IMR-90 (cell line): ENCODE measurements at regions not wholly inside any gene's neighbourhood (a gene's known extent, or its start where the extent isn't known, plus 50 kb on each side); places are given as distances from the start of the nearest gene placed in this dataset.

Experiments
- ATAC-seq: fragments of 200-7000 bp; cut with Tn5 transposase; 2 replicates; pipeline ENCODE4 v1.9.1; 2020; ENCODE audit warnings: low read depth, mild to moderate bottlenecking, moderate library complexity
- BruUV-seq: library from RNA; stranded (reverse); fragments of 400-500 nt; replicated peaks from 2 replicates; lab custom pipeline; 2021; lab: Mats Ljungman, UMichigan
- CTCF ChIA-PET: fragments of 300-600 bp; formaldehyde crosslinking; extraction: SDS; loops from one replicate; lab custom pipeline; 2021; ENCODE audit warnings: antibody characterized with exemption; lab: Yijun Ruan, JAX
- POLR2A ChIA-PET: fragments of 300-600 bp; sonication (Branson Sonifier 250); formaldehyde crosslinking; loops from one replicate; lab custom pipeline; 2022; ENCODE audit warnings: antibody characterized with exemption; ENCODE audit not compliant: unreplicated experiment; lab: Charles Lee
- DNase-seq: peaks from one replicate; pipeline ENCODE4 v3.0.0; 2013
- H2AFZ ChIP-seq: replicated peaks from 2 replicates; pipeline ENCODE3; 2013; ENCODE audit warnings: low read length, mild to moderate bottlenecking; ENCODE audit not compliant: poor library complexity
- H2AK5ac ChIP-seq: 2 replicates; pipeline ENCODE4 v1.6.1; 2013; ENCODE audit warnings: low read depth, low read length, inconsistent platforms
- H2AK9ac ChIP-seq: replicated peaks from 2 replicates; pipeline ENCODE3; 2013; ENCODE audit warnings: mild to moderate bottlenecking, low read depth, low read length, moderate library complexity; ENCODE audit not compliant: poor library complexity
- H2BK120ac ChIP-seq: 2 replicates; pipeline ENCODE4 v1.6.1; 2013; ENCODE audit warnings: low read depth, low read length, inconsistent platforms
- H2BK15ac ChIP-seq: 3 replicates; pipeline ENCODE4 v1.6.1; 2013; ENCODE audit warnings: low read depth, low read length, inconsistent platforms
- H2BK20ac ChIP-seq: 2 replicates; pipeline ENCODE4 v1.6.1; 2013; ENCODE audit warnings: low read depth, mild to moderate bottlenecking, inconsistent platforms, low read length, moderate library complexity
- H2BK5ac ChIP-seq: 2 replicates; pipeline ENCODE4 v1.6.1; 2013; ENCODE audit warnings: mild to moderate bottlenecking, low read depth, low read length, inconsistent platforms; ENCODE audit not compliant: poor library complexity, severe bottlenecking
- H3K14ac ChIP-seq: replicated peaks from 2 replicates; pipeline ENCODE4 v1.6.1; 2013; ENCODE audit warnings: low read depth, low read length, inconsistent platforms
- H3K18ac ChIP-seq: 2 replicates; pipeline ENCODE4 v1.6.1; 2013; ENCODE audit warnings: low read depth, low read length, control low read depth
- H3K23ac ChIP-seq: 2 replicates; pipeline ENCODE4 v1.6.1; 2013; ENCODE audit warnings: low read depth, low read length, inconsistent platforms
- H3K27ac ChIP-seq: 2 replicates; pipeline ENCODE4 v1.5.1; 2013; ENCODE audit warnings: mild to moderate bottlenecking, control low read depth, low read length; ENCODE audit not compliant: insufficient read depth
- H3K27me3 ChIP-seq: 2 replicates; pipeline ENCODE4 v1.6.1; 2013; ENCODE audit warnings: low read length; ENCODE audit not compliant: control insufficient read depth, insufficient read depth
- H3K36me3 ChIP-seq: 2 replicates; pipeline ENCODE4 v1.6.1; 2013; ENCODE audit warnings: low read length, mixed read lengths; ENCODE audit not compliant: control insufficient read depth, insufficient read depth
- H3K4ac ChIP-seq: 2 replicates; pipeline ENCODE4 v1.6.1; 2013; ENCODE audit warnings: low read depth, low read length, inconsistent platforms
- H3K4me1 ChIP-seq: 2 replicates; pipeline ENCODE4 v1.6.1; 2013; ENCODE audit warnings: low read length, mixed read lengths; ENCODE audit not compliant: control insufficient read depth, insufficient read depth
- H3K4me2 ChIP-seq: 2 replicates; pipeline ENCODE4 v1.6.1; 2013; ENCODE audit warnings: low read depth, mild to moderate bottlenecking, control low read depth, low read length, moderate library complexity
- H3K4me3 ChIP-seq: 2 replicates; pipeline ENCODE4 v1.5.1; 2013; ENCODE audit warnings: low read depth, mild to moderate bottlenecking, control low read depth, low read length, moderate library complexity; ENCODE audit not compliant: insufficient read depth
- H3K56ac ChIP-seq: 2 replicates; pipeline ENCODE4 v1.6.1; 2013; ENCODE audit warnings: low read length, inconsistent platforms; ENCODE audit not compliant: insufficient read depth; ENCODE audit errors: extremely low read depth
- H3K79me1 ChIP-seq, 2 experiments: 2 replicates each; pipeline ENCODE4 v1.6.1; 2013; ENCODE audit warnings: low read length in 2 of 2, inconsistent platforms in 1 of 2, low read depth in 1 of 2
- H3K9ac ChIP-seq: 2 replicates; pipeline ENCODE4 v1.6.1; 2013; ENCODE audit warnings: low read depth, low read length, control low read depth
- H3K9me1 ChIP-seq: 2 replicates; pipeline ENCODE4 v1.6.1; 2013; ENCODE audit warnings: low read length, inconsistent platforms; ENCODE audit not compliant: insufficient read depth
- H3K9me3 ChIP-seq: 2 replicates; pipeline ENCODE4 v1.6.1; 2013; ENCODE audit warnings: low read length; ENCODE audit not compliant: control insufficient read depth, insufficient read depth
- H4K20me1 ChIP-seq: 2 replicates; pipeline ENCODE4 v1.6.1; 2013; ENCODE audit warnings: low read length, inconsistent platforms; ENCODE audit not compliant: insufficient read depth
- H4K5ac ChIP-seq: 2 replicates; pipeline ENCODE4 v1.6.1; 2013; ENCODE audit warnings: mild to moderate bottlenecking, low read depth, low read length, control low read depth
- H4K8ac ChIP-seq, 2 experiments: 2 replicates each; pipeline ENCODE4 v1.6.1; 2013; ENCODE audit warnings: low read depth in 2 of 2, low read length in 2 of 2, control low read depth in 1 of 2, inconsistent platforms in 1 of 2
- H4K91ac ChIP-seq: 2 replicates; pipeline ENCODE4 v1.6.1; 2013; ENCODE audit warnings: low read depth, low read length, inconsistent platforms; ENCODE audit not compliant: insufficient read depth
- BHLHE40 ChIP-seq: fragments of 150-350 bp; IDR thresholded peaks from 2 replicates; pipeline ENCODE4 v1.6.1; 2016; ENCODE audit warnings: mild to moderate bottlenecking, low read depth, low read length
- CEBPB ChIP-seq: IDR thresholded peaks from 2 replicates; pipeline ENCODE4 v1.6.1; 2012; ENCODE audit warnings: low read depth, low read length, improper control_type of control experiment
- CTCF ChIP-seq: conservative IDR thresholded peaks from 2 replicates; pipeline ENCODE4 v1.5.1; 2012; ENCODE audit warnings: mild to moderate bottlenecking, low read depth, low read length, improper control_type of control experiment
- ELK1 ChIP-seq: fragments of 150-350 bp; IDR thresholded peaks from 2 replicates; pipeline ENCODE4 v1.6.1; 2016; ENCODE audit warnings: low read depth, mild to moderate bottlenecking, low read length, moderate library complexity, borderline replicate concordance
- FOS ChIP-seq: fragments of 150-350 bp; IDR thresholded peaks from 2 replicates; pipeline ENCODE4 v1.6.1; 2016; ENCODE audit warnings: low read depth, low read length
- MAFK ChIP-seq: IDR thresholded peaks from 2 replicates; pipeline ENCODE4 v1.6.1; 2012; ENCODE audit warnings: low read depth, low read length, improper control_type of control experiment
- MAZ ChIP-seq: IDR thresholded peaks from 2 replicates; pipeline ENCODE4 v1.6.1; 2012; ENCODE audit warnings: low read depth, mild to moderate bottlenecking, low read length, improper control_type of control experiment, moderate library complexity, borderline replicate concordance
- MXI1 ChIP-seq: IDR thresholded peaks from 2 replicates; pipeline ENCODE4 v1.6.1; 2012; ENCODE audit warnings: low read depth, mild to moderate bottlenecking, low read length, moderate library complexity, borderline replicate concordance
- NFE2L2 ChIP-seq: fragments of 150-350 bp; IDR thresholded peaks from 2 replicates; pipeline ENCODE4 v1.6.1; 2016; ENCODE audit warnings: low read depth, mild to moderate bottlenecking, low read length
- POLR2A ChIP-seq: IDR thresholded peaks from 2 replicates; pipeline ENCODE4 v1.6.1; 2012; ENCODE audit warnings: mild to moderate bottlenecking, low read depth, low read length
- RAD21 ChIP-seq: IDR thresholded peaks from 2 replicates; pipeline ENCODE4 v1.6.1; 2012; ENCODE audit warnings: low read length, improper control_type of control experiment
- RCOR1 ChIP-seq: IDR thresholded peaks from 2 replicates; pipeline ENCODE4 v1.6.1; 2012; ENCODE audit warnings: mild to moderate bottlenecking, low read length, improper control_type of control experiment; ENCODE audit not compliant: insufficient replicate concordance
- RFX5 ChIP-seq: IDR thresholded peaks from 2 replicates; pipeline ENCODE4 v1.8.0; 2012; ENCODE audit warnings: low read depth, mild to moderate bottlenecking, low read length, moderate library complexity
- SMC3 ChIP-seq: fragments of 150-350 bp; IDR thresholded peaks from 2 replicates; pipeline ENCODE4 v1.6.1; 2016; ENCODE audit warnings: low read depth, mild to moderate bottlenecking, antibody characterized with exemption, low read length, moderate library complexity
- USF2 ChIP-seq: fragments of 150-350 bp; IDR thresholded peaks from 2 replicates; pipeline ENCODE4 v1.6.1; 2017; ENCODE audit warnings: mild to moderate bottlenecking, antibody characterized with exemption, low read length, low read depth
- WGBS, 2 experiments: methylation state at CpG; one replicate each; pipeline versions ENCODE4 v1.1.5 to v1.1.7; 2013; ENCODE audit warnings: missing lambda C conversion rate in 2 of 2; ENCODE audit not compliant: insufficient read length in 1 of 2; ENCODE audit errors: extremely low coverage in 2 of 2; 5-methylcytosine and 5-hydroxymethylcytosine counted together
- dilution Hi-C: fragments of 300-500 bp; cut with HindIII; formaldehyde crosslinking; loops from one replicate; pipeline ENCODE4 v1.14.3; 2018; ENCODE audit warnings: low sequenced_read_pairs; ENCODE audit not compliant: unreplicated experiment
- in situ Hi-C: fragments of 300-500 bp; cut with MboI; formaldehyde crosslinking; loops from 3 replicates; pipeline ENCODE4 v1.14.3; 2019; ENCODE audit warnings: low sequenced_read_pairs, inconsistent platforms, mixed read lengths
- intact Hi-C: fragments of 100-400 bp; cut with micrococcal nuclease; formaldehyde crosslinking; loops from 2 replicates; pipeline ENCODE4 v1.10.0; 2022

DNA sequence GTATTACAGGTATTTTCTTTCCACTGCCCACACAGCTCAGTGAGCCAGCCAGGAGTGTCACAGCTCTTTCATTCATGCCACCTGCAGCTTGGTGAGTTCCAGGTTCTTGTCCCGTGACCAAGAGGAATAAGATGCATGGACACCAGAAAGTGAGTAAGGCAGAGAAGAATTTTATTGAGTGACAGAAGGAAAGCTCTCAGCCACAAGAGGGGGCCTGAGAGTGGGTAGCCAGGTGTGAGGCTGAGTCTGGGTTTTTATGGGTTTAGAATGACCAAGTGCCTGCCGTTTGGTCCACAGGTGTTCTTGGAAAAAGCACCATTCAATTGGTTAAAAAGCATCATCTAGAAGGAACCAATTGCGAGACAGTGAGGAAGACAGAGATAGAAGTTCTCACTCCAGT is 1097.1 kb upstream of the SLC39A10 start:
- no peak overlapping the region for H3K27ac ChIP-seq
- H2AK5ac ChIP-seq = no peak overlapping the region
- no peaks in the 10 kb centered on the region for H3K79me1 ChIP-seq
- no peak overlapping the region for H3K18ac ChIP-seq
- no peaks in the 10 kb centered on the region for H3K9me1 ChIP-seq
- peaks cover 10% of the 10 kb centered on the region for H3K9me3 ChIP-seq
- H3K9ac ChIP-seq = no peak overlapping the region
- H4K8ac ChIP-seq = no peak overlapping the region
- H2AFZ ChIP-seq = no peak overlapping the region
- ChIA-PET CTCF (no interaction called here), POLR2A (no interaction called here)
- no peak overlapping the region for H3K23ac ChIP-seq
- no TSS peak for BruUV-seq
- no peak overlapping the region for H2BK5ac ChIP-seq
- H3K14ac ChIP-seq = no peak overlapping the region
- H2BK120ac ChIP-seq = no peak overlapping the region
- H3K27me3 ChIP-seq = no peaks in the 10 kb centered on the region
- no peak overlapping the region for H3K4me3 ChIP-seq
- no peak for TF ChIP-seq SMC3
- TF ChIP-seq FOS = no peak
- TF ChIP-seq NFE2L2 = no peak
- no peak for TF ChIP-seq RCOR1
- no peak for TF ChIP-seq CTCF
- no peak for TF ChIP-seq ELK1
- no peak for TF ChIP-seq MAFK
- no peak for TF ChIP-seq CEBPB
- no peak for TF ChIP-seq USF2
- TF ChIP-seq BHLHE40 = no peak
- no peak for TF ChIP-seq MXI1
- no peak for TF ChIP-seq POLR2A
- no peak for TF ChIP-seq RFX5
- TF ChIP-seq RAD21 = no peak
- no peak for TF ChIP-seq MAZ
- no peaks in the 10 kb centered on the region for H3K36me3 ChIP-seq
- H3K56ac ChIP-seq = no peak overlapping the region
- no peak overlapping the region for H2BK20ac ChIP-seq
- 67% methylated on average over 1 of the region's 3 CpGs; no CpG with 5 or more reads in 1 of the 2 experiments for WGBS, 2 experiments
- H3K4me2 ChIP-seq = no peak overlapping the region
- in situ Hi-C loops = no loop called here
- intact Hi-C loops = no loop called here
- H4K5ac ChIP-seq = no peak overlapping the region
- no peak overlapping the region for H2AK9ac ChIP-seq
- no peak overlapping the region for H4K91ac ChIP-seq
- ATAC-seq = no peak
- H4K20me1 ChIP-seq = no peaks in the 10 kb centered on the region
- no peaks in the 10 kb centered on the region for H3K4me1 ChIP-seq
- dilution Hi-C loops = no loop called here
- no peak overlapping the region for H3K4ac ChIP-seq
- no peak overlapping the region for H2BK15ac ChIP-seq
- DNase-seq = no peak
